ENCODE measurements at regions not wholly inside any gene's neighbourhood (a gene's known extent, or its start where the extent isn't known, plus 50 kb on each side); places are given as distances from the start of the nearest gene placed in this dataset.

DNA sequence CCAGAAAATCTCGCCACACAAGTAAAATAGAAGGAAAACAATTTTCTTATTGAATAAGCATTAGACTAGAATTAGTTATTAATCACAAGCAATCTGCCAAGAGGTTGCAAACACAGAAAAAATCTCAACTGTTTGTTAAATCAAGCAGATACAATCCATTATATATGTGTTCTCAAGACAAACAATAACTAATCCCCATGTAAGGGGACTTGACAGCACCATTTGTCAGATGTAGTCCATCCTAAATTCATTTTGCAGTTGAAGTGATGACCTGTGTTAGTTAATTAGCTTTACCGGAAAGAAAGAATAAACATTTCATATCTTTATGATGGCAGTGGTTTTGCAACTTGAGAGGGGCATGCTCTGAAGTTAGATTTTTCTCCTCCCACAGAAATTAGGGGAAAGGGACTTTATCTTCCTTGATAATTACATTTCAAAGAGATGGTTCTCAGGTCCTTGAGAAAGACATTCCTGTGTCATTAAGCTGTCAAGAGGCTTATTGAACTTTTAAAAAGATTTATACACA is 1588.0 kb downstream of the GRIK2 start (continued):
- no peak for TF ChIP-seq STAT6 (CRISPR knock-in tag; conservative IDR thresholded peaks at IDR 0.05; ENCODE audit: low read depth)
- no peak for TF ChIP-seq ZNF232 (CRISPR knock-in tag; IDR thresholded peaks at IDR 0.05)
- no peak for TF ChIP-seq GABPB1 (CRISPR knock-in tag; IDR thresholded peaks at IDR 0.05)
- TF ChIP-seq ZNF219 (CRISPR knock-in tag; IDR thresholded peaks at IDR 0.05; ENCODE audit: borderline replicate concordance) = no peak
- TF ChIP-seq ZNF425 (CRISPR knock-in tag; conservative IDR thresholded peaks at IDR 0.05) = no peak
- TF ChIP-seq ZNF396 (CRISPR knock-in tag; IDR thresholded peaks at IDR 0.05; ENCODE audit: borderline replicate concordance) = no peak
- no peak for TF ChIP-seq GTF2I (CRISPR knock-in tag; conservative IDR thresholded peaks at IDR 0.05)
- TF ChIP-seq, protein P1, sequence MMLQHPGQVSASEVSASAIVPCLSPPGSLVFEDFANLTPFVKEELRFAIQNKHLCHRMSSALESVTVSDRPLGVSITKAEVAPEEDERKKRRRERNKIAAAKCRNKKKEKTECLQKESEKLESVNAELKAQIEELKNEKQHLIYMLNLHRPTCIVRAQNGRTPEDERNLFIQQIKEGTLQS (CRISPR knock-in tag; conservative IDR thresholded peaks at IDR 0.05) = no peak
- TF ChIP-seq NR2C2 (CRISPR knock-in tag; IDR thresholded peaks at IDR 0.05) = no peak
- no peak for TF ChIP-seq GRHL2 (CRISPR knock-in tag; IDR thresholded peaks at IDR 0.05; ENCODE audit: insufficient replicate concordance, severe bottlenecking)

DNA sequence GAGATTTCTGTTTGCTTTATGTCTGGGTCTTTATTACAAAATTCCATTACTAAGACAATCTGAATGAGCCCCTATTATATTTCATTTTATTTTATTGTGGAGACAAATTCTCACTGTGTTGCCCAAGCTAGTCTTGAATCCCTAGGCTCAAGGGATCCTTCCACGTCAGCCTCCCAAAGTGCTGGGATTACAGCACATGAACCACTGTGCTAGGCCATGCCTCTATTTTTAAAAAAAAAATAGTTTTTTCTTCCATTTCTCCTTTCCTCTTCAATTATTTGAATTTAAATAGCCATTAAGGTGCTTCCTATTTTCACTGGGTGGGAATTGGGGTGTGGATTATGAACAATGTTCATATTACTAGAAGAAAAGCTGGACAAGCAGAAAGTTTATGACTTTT is 1587.4 kb downstream of the GRIK2 start:
- Mint-ChIP-seq H3K27ac (no peak overlapping the region), H3K9me3 (peaks cover 23% of the 10 kb centered on the region), H3K4me3 (no peak overlapping the region), H3K36me3 (no peaks in the 10 kb centered on the region), H3K4me1 (peaks cover 16% of the 10 kb centered on the region), H3K27me3 (ENCODE audit: low read depth) (no peaks in the 10 kb centered on the region)
- ChIA-PET CTCF (no interaction called here), POLR2A (no interaction called here)
- DNase-seq (ENCODE audit: low spot score) (no peak), ATAC-seq (no peak)
- no peak for TF ChIP-seq FOXJ3 (CRISPR knock-in tag; IDR thresholded peaks at IDR 0.05; ENCODE audit: borderline replicate concordance)
- TF ChIP-seq, protein P1 (CRISPR knock-in tag; conservative IDR thresholded peaks at IDR 0.05) = no peak
- TF ChIP-seq EMX1 (CRISPR knock-in tag; IDR thresholded peaks at IDR 0.05) = no peak
- TF ChIP-seq ATF6 (CRISPR knock-in tag; IDR thresholded peaks at IDR 0.05) = no peak
- TF ChIP-seq IRF1 (CRISPR knock-in tag; IDR thresholded peaks at IDR 0.05) = no peak
- no peak for TF ChIP-seq ZNF512 (CRISPR knock-in tag; IDR thresholded peaks at IDR 0.05; ENCODE audit: borderline replicate concordance)
- TF ChIP-seq NFYB (CRISPR knock-in tag; conservative IDR thresholded peaks at IDR 0.05; ENCODE audit: low read depth) = no peak
- TF ChIP-seq, protein P2, sequence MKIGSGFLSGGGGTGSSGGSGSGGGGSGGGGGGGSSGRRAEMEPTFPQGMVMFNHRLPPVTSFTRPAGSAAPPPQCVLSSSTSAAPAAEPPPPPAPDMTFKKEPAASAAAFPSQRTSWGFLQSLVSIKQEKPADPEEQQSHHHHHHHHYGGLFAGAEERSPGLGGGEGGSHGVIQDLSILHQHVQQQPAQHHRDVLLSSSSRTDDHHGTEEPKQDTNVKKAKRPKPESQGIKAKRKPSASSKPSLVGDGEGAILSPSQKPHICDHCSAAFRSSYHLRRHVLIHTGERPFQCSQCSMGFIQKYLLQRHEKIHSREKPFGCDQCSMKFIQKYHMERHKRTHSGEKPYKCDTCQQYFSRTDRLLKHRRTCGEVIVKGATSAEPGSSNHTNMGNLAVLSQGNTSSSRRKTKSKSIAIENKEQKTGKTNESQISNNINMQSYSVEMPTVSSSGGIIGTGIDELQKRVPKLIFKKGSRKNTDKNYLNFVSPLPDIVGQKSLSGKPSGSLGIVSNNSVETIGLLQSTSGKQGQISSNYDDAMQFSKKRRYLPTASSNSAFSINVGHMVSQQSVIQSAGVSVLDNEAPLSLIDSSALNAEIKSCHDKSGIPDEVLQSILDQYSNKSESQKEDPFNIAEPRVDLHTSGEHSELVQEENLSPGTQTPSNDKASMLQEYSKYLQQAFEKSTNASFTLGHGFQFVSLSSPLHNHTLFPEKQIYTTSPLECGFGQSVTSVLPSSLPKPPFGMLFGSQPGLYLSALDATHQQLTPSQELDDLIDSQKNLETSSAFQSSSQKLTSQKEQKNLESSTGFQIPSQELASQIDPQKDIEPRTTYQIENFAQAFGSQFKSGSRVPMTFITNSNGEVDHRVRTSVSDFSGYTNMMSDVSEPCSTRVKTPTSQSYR (CRISPR knock-in tag; IDR thresholded peaks at IDR 0.05) = no peak
- TF ChIP-seq GABPB1 (CRISPR knock-in tag; IDR thresholded peaks at IDR 0.05) = no peak
- no peak for TF ChIP-seq STAT6 (CRISPR knock-in tag; conservative IDR thresholded peaks at IDR 0.05; ENCODE audit: low read depth)
- TF ChIP-seq E2F4 (CRISPR knock-in tag; IDR thresholded peaks at IDR 0.05; ENCODE audit: borderline replicate concordance, low read depth) = no peak

Data from WTC11 (cell line).